ENCODE measurements at regions not wholly inside any gene's neighbourhood (a gene's known extent, or its start where the extent isn't known, plus 50 kb on each side); places are given as distances from the start of the nearest gene placed in this dataset.

DNA sequence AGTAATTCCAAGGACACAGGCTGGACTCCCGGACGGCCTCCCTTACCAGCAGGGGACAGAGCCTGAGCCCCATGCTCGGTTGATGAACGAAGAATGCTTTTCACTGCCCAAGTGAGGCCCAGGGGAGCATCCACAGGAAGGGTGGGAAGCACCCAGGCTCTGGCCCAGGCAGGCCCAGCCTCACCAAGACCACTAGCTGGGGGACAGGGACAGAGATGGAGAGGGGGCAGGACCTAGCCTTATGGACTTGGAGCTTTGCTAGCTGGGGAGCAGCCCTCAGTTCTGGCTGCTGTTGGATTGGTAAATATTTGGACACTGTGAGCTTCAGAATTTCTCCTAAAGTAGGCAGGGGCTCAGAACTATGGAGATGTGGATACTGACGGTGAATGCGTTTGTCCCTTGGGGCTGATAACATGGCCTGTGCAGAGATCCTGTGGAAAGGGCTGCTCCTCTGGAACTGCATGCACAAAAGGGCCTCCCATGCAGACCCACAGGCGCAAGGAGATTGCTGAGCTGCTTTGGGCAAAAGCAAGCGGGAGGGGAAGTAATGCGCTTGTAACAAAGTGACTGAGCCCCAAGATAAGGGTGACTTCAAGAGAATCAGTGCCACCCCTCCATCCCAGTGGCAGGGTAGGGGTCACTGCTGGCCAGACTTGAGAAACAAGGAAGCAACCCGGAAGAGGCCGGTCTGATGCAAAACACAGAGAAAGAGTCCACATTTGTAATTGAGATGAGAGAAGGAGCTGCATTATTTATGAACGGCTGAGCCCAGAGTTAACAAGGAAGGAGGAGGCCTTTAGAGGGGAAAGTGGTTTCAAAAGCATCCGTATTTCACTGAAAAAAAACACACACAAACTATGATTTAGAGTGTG lies 70.1 kb upstream of the MEF2A start:
- TF ChIP-seq FOXM1 (IDR thresholded peaks at IDR 0.05; ENCODE audit: borderline replicate concordance, low read depth) (no peak), EP300 (IDR thresholded peaks at IDR 0.05; ENCODE audit: borderline replicate concordance) (no peak), YY1 (IDR thresholded peaks at IDR 0.05; ENCODE audit: low read depth) (no peak), RAD21 (IDR thresholded peaks at IDR 0.05; ENCODE audit: low read depth) (no peak), ZBTB7A (IDR thresholded peaks at IDR 0.05; ENCODE audit: low read depth) (no peak), TEAD4 (IDR thresholded peaks at IDR 0.05) (no peak), CEBPB (IDR thresholded peaks at IDR 0.05) (no peak)
- TF ChIP-seq, protein P1, sequence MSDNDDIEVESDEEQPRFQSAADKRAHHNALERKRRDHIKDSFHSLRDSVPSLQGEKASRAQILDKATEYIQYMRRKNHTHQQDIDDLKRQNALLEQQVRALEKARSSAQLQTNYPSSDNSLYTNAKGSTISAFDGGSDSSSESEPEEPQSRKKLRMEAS (IDR thresholded peaks at IDR 0.05) = no peak

DNA sequence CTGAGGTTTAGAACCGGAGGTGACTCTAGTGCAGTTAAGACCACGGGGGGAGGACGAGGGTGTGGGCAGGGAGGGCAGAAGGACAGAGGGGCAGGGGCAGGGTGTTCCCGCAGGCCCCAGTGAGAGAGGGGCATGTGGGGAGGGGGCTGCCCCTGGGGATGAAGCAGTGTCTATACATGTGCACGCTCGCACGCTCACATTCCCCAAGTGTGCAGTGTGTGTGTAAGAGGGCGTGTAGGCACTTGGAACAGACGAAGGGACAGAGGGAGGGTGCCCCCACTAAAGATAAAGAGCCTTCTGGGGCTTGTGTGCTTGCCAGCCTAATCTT lies 69.5 kb upstream of the MEF2A start:
- TF ChIP-seq NFIC (IDR thresholded peaks at IDR 0.05) (no peak), YY1 (IDR thresholded peaks at IDR 0.05; ENCODE audit: low read depth) (no peak), FOXM1 (IDR thresholded peaks at IDR 0.05; ENCODE audit: borderline replicate concordance, low read depth) (no peak), TCF12 (IDR thresholded peaks at IDR 0.05; ENCODE audit: low read depth) (no peak)

DNA sequence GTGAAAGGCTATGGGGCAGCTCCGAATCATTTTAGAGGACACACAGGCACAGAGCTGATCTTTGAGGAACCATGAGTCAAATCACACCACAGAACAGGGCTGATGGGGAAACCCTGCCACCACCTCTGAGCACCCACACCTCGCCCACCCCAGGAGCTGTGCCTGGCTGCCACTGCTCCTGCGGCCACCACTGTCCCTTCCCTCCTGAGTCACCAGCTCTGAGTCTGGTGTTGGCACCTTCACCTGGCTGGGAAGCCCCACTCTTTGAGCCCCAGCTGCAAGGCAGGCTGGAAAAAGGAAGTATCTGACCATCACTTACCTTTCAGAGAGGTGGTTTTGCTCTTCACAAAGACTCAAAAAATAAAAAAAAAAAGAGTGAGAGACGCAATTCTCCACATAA lies 63.6 kb upstream of the MEF2A start:
- TF ChIP-seq, protein P2, sequence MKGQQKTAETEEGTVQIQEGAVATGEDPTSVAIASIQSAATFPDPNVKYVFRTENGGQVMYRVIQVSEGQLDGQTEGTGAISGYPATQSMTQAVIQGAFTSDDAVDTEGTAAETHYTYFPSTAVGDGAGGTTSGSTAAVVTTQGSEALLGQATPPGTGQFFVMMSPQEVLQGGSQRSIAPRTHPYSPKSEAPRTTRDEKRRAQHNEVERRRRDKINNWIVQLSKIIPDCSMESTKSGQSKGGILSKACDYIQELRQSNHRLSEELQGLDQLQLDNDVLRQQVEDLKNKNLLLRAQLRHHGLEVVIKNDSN (IDR thresholded peaks at IDR 0.05) = no peak
- TF ChIP-seq TCF12 (IDR thresholded peaks at IDR 0.05; ENCODE audit: low read depth) (no peak), TAF1 (IDR thresholded peaks at IDR 0.05; ENCODE audit: low read depth) (no peak), TEAD4 (IDR thresholded peaks at IDR 0.05) (no peak), ZBTB7A (IDR thresholded peaks at IDR 0.05; ENCODE audit: low read depth) (no peak), RAD21 (IDR thresholded peaks at IDR 0.05; ENCODE audit: low read depth) (no peak), CEBPB (IDR thresholded peaks at IDR 0.05) (no peak), EGR1 (IDR thresholded peaks at IDR 0.05) (no peak), NFIC (IDR thresholded peaks at IDR 0.05) (no peak), YY1 (IDR thresholded peaks at IDR 0.05; ENCODE audit: low read depth) (no peak), FOXM1 (IDR thresholded peaks at IDR 0.05; ENCODE audit: borderline replicate concordance, low read depth) (no peak), EP300 (IDR thresholded peaks at IDR 0.05; ENCODE audit: borderline replicate concordance) (no peak)
- TF ChIP-seq, protein P3, sequence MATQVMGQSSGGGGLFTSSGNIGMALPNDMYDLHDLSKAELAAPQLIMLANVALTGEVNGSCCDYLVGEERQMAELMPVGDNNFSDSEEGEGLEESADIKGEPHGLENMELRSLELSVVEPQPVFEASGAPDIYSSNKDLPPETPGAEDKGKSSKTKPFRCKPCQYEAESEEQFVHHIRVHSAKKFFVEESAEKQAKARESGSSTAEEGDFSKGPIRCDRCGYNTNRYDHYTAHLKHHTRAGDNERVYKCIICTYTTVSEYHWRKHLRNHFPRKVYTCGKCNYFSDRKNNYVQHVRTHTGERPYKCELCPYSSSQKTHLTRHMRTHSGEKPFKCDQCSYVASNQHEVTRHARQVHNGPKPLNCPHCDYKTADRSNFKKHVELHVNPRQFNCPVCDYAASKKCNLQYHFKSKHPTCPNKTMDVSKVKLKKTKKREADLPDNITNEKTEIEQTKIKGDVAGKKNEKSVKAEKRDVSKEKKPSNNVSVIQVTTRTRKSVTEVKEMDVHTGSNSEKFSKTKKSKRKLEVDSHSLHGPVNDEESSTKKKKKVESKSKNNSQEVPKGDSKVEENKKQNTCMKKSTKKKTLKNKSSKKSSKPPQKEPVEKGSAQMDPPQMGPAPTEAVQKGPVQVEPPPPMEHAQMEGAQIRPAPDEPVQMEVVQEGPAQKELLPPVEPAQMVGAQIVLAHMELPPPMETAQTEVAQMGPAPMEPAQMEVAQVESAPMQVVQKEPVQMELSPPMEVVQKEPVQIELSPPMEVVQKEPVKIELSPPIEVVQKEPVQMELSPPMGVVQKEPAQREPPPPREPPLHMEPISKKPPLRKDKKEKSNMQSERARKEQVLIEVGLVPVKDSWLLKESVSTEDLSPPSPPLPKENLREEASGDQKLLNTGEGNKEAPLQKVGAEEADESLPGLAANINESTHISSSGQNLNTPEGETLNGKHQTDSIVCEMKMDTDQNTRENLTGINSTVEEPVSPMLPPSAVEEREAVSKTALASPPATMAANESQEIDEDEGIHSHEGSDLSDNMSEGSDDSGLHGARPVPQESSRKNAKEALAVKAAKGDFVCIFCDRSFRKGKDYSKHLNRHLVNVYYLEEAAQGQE (IDR thresholded peaks at IDR 0.05; ENCODE audit: low read depth) = no peak

DNA sequence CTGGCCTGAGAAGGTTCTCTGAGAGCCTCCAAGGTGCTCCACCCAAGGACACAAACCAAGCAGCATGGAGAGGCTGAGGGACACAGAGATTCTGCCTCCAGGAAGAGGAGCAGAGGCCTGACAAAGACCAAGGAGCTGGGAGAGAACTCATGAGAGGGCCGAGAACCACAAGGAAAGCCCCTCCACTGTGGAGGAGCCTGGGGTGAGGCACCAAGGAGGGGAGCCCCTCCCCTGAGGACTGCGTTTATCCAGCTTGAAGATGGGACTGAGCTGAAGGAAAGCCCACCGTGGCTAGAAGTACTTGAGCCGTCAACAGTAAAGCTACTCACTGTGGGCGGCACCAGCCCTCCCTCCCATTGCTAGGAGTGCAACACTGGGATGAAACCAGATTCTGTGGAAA lies 63.1 kb upstream of the MEF2A start:
- TF ChIP-seq RAD21 (IDR thresholded peaks at IDR 0.05; ENCODE audit: low read depth) (no peak), CEBPB (IDR thresholded peaks at IDR 0.05) (no peak), ZBTB7A (IDR thresholded peaks at IDR 0.05; ENCODE audit: low read depth) (no peak), TEAD4 (IDR thresholded peaks at IDR 0.05) (no peak), NFIC (IDR thresholded peaks at IDR 0.05) (no peak), EP300 (IDR thresholded peaks at IDR 0.05; ENCODE audit: borderline replicate concordance) (no peak), EGR1 (IDR thresholded peaks at IDR 0.05) (no peak), CREB1 (IDR thresholded peaks at IDR 0.05; ENCODE audit: low read depth) (no peak)
- TF ChIP-seq, protein P3 (IDR thresholded peaks at IDR 0.05; ENCODE audit: low read depth) = no peak
- TF ChIP-seq, protein P2 (IDR thresholded peaks at IDR 0.05) = no peak
- TF ChIP-seq, protein P1 (IDR thresholded peaks at IDR 0.05) = no peak

DNA sequence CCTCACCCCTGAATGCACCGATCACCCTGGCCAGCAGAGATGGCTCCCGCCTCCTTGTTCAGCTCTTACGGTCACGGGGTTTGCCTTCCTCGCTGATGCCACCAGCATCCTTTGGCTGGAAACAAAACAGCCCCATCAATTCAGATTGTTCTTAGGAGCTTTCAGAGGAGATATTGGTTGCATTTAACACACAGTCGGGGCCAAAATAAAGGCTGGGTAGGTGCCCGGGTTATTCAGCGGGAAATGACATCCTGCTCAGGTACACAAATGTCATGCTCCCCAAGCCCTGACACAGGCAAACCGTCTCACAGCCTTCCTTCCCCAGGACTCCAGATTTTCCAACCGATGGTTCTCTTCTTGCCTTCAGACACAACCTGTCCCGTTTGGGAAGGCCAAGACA lies 62.4 kb upstream of the MEF2A start:
- TF ChIP-seq TAF1 (IDR thresholded peaks at IDR 0.05; ENCODE audit: low read depth) (no peak), EGR1 (IDR thresholded peaks at IDR 0.05) (no peak), ZBTB7A (IDR thresholded peaks at IDR 0.05; ENCODE audit: low read depth) (no peak), YY1 (IDR thresholded peaks at IDR 0.05; ENCODE audit: low read depth) (no peak), TEAD4 (IDR thresholded peaks at IDR 0.05) (no peak), RAD21 (IDR thresholded peaks at IDR 0.05; ENCODE audit: low read depth) (no peak), CREB1 (IDR thresholded peaks at IDR 0.05; ENCODE audit: low read depth) (no peak), EP300 (IDR thresholded peaks at IDR 0.05; ENCODE audit: borderline replicate concordance) (no peak)
- TF ChIP-seq, protein P2 (IDR thresholded peaks at IDR 0.05) = no peak
- TF ChIP-seq, protein P3 (IDR thresholded peaks at IDR 0.05; ENCODE audit: low read depth) = no peak

All from Ishikawa (cell line).